ENCODE measurements at regions not wholly inside any gene's neighbourhood (a gene's known extent, or its start where the extent isn't known, plus 50 kb on each side); places are given as distances from the start of the nearest gene placed in this dataset.

DNA sequence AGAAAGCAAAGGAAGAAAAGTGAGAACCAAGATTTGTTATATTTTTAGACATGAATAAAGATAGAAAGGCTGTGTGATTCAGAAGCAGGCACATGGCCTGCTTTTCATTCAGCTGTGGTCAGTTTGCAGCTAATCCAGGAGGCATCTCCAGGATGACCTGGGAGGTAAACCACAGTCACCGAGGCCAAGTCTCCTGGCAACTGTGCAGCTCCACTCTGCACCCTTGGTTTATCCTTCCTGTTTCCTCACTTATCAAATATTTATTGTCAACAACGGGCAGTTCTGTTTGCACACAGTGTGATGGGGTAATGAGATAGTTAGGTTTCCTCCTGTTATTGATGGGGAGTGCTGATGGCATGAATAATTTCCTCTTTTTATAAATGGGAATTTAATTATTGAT lies 243.0 kb downstream of the PSAT1 start:
- DNase-seq (ENCODE audit: low read depth) = peak; percentile 73

DNA sequence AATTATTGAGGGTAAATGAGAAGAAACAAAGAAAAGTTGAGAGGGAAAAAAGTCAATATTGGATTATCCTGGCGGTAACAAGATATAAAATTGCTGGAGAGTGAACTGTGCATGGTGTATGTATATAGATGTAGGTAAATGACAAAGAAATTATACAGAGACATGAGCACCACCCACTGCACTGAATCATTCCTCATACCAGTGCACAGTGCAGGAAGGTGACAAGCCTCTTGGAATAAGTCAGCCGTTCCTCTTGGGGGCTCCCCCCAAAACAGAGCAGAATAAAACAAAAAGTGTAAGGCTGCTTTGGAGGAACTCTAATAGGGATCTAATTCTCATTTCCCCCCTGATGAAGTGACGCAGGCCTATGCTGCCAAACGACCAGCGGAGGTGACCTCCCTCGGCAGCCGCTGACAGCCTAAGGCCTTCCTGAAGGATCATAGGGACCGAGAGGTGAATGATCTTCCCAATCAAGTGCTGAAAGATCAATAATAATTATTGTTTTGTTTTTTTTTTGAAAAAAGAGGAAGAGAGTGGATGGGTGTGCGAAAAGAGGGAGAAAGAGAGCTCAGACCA lies 245.0 kb downstream of the PSAT1 start:
- no peak for DNase-seq (ENCODE audit: low read depth)
- no peak overlapping the region for H3K4me3 ChIP-seq (ENCODE audit: low read depth, low read length)
- TF ChIP-seq, protein P1, sequence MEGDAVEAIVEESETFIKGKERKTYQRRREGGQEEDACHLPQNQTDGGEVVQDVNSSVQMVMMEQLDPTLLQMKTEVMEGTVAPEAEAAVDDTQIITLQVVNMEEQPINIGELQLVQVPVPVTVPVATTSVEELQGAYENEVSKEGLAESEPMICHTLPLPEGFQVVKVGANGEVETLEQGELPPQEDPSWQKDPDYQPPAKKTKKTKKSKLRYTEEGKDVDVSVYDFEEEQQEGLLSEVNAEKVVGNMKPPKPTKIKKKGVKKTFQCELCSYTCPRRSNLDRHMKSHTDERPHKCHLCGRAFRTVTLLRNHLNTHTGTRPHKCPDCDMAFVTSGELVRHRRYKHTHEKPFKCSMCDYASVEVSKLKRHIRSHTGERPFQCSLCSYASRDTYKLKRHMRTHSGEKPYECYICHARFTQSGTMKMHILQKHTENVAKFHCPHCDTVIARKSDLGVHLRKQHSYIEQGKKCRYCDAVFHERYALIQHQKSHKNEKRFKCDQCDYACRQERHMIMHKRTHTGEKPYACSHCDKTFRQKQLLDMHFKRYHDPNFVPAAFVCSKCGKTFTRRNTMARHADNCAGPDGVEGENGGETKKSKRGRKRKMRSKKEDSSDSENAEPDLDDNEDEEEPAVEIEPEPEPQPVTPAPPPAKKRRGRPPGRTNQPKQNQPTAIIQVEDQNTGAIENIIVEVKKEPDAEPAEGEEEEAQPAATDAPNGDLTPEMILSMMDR (conservative IDR thresholded peaks at IDR 0.05; ENCODE audit: low read depth, low read length) = no peak

More for the DNA sequence above, 243.0 kb downstream of the PSAT1 start:
- no peak overlapping the region for H3K4me3 ChIP-seq (ENCODE audit: low read depth, low read length)
- TF ChIP-seq, protein P1 (conservative IDR thresholded peaks at IDR 0.05; ENCODE audit: low read depth, low read length) = no peak

DNA sequence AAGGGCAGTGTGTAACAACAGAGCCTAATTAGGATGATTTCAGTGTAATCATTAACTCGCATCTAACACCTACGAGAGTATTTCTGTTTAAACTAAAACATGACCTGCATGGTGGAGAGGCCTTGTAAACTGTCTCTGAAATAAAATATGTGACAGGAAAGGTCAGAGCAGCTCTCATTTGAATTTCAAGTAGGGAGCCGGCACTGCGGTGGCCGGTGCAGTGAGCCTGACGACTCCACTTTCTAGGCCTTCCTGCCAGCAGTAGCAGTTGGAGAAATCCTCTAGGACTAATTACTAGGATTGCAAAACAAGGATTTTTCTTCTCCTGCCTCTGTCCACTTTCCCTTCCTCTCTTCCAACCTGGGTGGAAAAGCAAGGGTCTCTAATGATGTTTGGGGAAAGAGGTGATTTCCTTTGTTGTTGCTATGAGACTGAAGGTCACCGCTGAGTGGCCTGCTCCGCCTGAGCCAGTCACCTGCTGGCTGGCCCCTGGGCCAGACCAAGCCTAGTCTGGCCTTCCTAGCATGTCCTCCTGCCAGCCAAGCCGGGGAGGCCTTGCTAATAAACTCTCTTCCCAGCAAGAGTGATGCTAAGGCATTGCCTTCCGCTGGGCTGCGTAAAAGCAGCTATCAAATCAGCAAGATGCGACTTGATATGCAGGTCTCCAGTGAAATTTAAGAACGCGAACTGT lies 245.7 kb downstream of the PSAT1 start:
- no peak for DNase-seq (ENCODE audit: low read depth)
- H3K4me3 ChIP-seq (ENCODE audit: low read depth, low read length) = no peak overlapping the region
- TF ChIP-seq, protein P1 (conservative IDR thresholded peaks at IDR 0.05; ENCODE audit: low read depth, low read length) = no peak

DNA sequence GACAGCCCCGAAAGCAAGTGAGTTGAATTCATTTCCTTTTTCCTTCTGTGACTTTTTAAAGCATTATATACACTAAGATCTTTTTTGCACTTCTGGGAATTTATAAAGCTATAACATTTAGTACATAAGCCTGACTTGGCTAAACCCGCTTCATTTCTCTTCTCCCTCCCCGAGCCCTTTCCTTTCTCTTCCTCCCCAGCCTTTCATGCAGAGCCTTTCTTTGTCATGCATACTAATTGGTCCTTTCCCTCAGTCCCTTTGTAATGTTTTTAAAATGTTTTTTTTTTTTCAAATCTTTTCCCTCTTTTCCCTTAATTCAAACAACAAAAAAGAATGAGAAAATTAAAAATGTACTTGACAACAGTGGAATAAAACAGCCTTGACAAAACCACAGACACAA lies 246.4 kb downstream of the PSAT1 start:
- no peak for DNase-seq (ENCODE audit: low read depth)
- no peak overlapping the region for H3K4me3 ChIP-seq (ENCODE audit: low read depth, low read length)
- TF ChIP-seq, protein P1 (conservative IDR thresholded peaks at IDR 0.05; ENCODE audit: low read depth, low read length) = no peak

DNA sequence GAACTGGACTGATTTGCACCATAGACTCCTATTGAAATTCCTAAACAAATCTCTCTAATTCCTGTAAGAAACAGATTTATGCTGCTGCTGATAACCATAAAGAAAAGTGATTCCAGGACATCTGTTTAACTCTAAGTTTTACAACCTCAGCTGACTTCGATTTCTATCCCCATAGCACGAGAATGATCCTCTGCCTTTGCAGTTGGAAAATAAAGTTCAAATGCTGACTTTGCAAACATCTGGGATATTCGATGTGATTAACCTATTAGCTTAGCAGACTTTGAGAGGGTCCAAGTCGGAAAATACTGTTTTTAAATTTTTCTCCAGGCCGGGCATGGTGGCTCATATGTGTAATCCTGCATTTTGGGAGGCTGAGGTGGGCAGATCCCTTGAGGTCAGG lies 247.3 kb downstream of the PSAT1 start:
- no peak for DNase-seq (ENCODE audit: low read depth)
- no peak overlapping the region for H3K4me3 ChIP-seq (ENCODE audit: low read depth, low read length)
- TF ChIP-seq, protein P1 (conservative IDR thresholded peaks at IDR 0.05; ENCODE audit: low read depth, low read length) = no peak

DNA sequence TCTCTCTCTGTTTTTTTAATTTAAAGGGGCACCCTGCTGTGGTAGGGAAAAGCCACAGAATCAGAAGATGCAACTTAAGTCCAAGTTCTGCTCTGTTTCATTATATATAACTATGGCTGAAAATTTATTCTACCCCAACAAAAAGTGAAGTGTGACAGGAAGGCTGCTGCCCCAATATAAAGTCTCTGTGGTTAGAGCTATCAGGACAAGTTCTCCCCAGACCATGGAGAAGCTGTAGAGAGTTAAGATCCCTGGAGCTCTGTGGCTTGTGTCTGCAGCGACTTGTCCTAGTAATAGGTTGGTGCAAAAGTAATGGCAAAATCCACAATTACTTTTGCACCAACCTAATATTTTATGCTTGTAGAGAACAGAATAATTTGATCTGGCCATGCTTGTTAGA lies 250.9 kb downstream of the PSAT1 start:
- no peak overlapping the region for H3K4me3 ChIP-seq (ENCODE audit: low read depth, low read length)
- TF ChIP-seq, protein P1 (conservative IDR thresholded peaks at IDR 0.05; ENCODE audit: low read depth, low read length) = no peak
- no peak for DNase-seq (ENCODE audit: low read depth)

DNA sequence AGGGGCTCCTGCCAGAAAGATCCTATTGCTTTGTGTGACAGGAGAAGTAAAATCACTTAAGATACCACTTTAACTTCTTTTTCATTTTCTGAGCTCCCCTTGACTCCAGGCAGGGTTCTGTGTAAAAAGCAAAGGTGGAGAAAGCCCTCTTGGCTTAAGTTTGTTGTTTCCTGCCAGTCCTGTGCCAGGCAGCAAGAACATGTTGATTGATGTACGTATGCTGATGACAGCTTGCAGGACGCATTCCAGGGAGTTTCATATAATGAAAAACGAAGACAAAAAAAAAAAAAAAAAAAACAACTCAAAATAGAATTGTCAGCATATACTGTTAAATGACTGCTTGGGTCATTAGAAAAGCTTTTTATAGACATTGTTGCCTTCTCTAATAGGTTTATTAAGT lies 251.7 kb downstream of the PSAT1 start:
- no peak overlapping the region for H3K4me3 ChIP-seq (ENCODE audit: low read depth, low read length)
- TF ChIP-seq, protein P1 (conservative IDR thresholded peaks at IDR 0.05; ENCODE audit: low read depth, low read length) = no peak
- no peak for DNase-seq (ENCODE audit: low read depth)
